Medulla oblongata (tissue), 1 donor: ENCODE measurements at regions not wholly inside any gene's neighbourhood (a gene's known extent, or its start where the extent isn't known, plus 50 kb on each side); places are given as distances from the start of the nearest gene placed in this dataset.

Experiments
- DNase-seq: peaks from one replicate; pipeline ENCODE4 v3.0.0-alpha.2; 2015; ENCODE audit errors: extremely low spot score

GRCh38 chr4:85393201-85393600, 81.7 kb upstream of the ARHGAP24 start:
- no peak for DNase-seq

- no peak for DNase-seq
Observed at GRCh38 chr4:85398276-85398675, 76.7 kb upstream of the ARHGAP24 start.

GRCh38 chr4:85399270-85399669, 75.7 kb upstream of the ARHGAP24 start:
- DNase-seq, result no peak

GRCh38 chr4:85402371-85402770, 72.6 kb upstream of the ARHGAP24 start:
- DNase-seq, result no peak

GRCh38 chr4:85406185-85406584, 68.8 kb upstream of the ARHGAP24 start:
- DNase-seq, result no peak

- DNase-seq, result no peak
Observed at GRCh38 chr4:85407546-85407945, 67.4 kb upstream of the ARHGAP24 start.

- no peak for DNase-seq
Observed at GRCh38 chr4:85408301-85408700, 66.6 kb upstream of the ARHGAP24 start.

GRCh38 chr4:85409251-85409650, 65.7 kb upstream of the ARHGAP24 start:
- no peak for DNase-seq

- no peak for DNase-seq
Observed at GRCh38 chr4:85411386-85411785, 63.6 kb upstream of the ARHGAP24 start.

- DNase-seq, result no peak
Observed at GRCh38 chr4:85414972-85415371, 60.0 kb upstream of the ARHGAP24 start.

GRCh38 chr4:85416094-85416493, 58.9 kb upstream of the ARHGAP24 start:
- DNase-seq, result no peak

- no peak for DNase-seq
Observed at GRCh38 chr4:85419103-85419502, 55.8 kb upstream of the ARHGAP24 start.

- no peak for DNase-seq
Observed at GRCh38 chr4:85420831-85421230, 54.1 kb upstream of the ARHGAP24 start.

GRCh38 chr4:85423431-85423830, 51.5 kb upstream of the ARHGAP24 start:
- no peak for DNase-seq
